Fibroblast of lung (primary cell): ENCODE measurements at regions not wholly inside any gene's neighbourhood (a gene's known extent, or its start where the extent isn't known, plus 50 kb on each side); places are given as distances from the start of the nearest gene placed in this dataset.
"Not testable (repeated sequence)": the region's sequence is repeated elsewhere in the genome, so short reads cannot be mapped to it uniquely, and the experiment has no call there.

ENCODE experiments used
- DNase-seq, 2 donors: peaks; one replicate each; pipeline versions ENCODE4 v3.0.0 to v3.0.0-alpha.2; 2010; ENCODE audit warnings: low read depth in 2 of 2
- H2AFZ ChIP-seq: 2 replicates; pipeline ENCODE4 v1.5.1; 2012; ENCODE audit warnings: low read length, control low read depth, inconsistent platforms
- H3K27ac ChIP-seq: 2 replicates; pipeline ENCODE4 v1.5.1; 2011; ENCODE audit warnings: low read length, control low read depth; ENCODE audit not compliant: insufficient read depth
- H3K27me3 ChIP-seq: 2 replicates; pipeline ENCODE4 v1.5.1; 2011; ENCODE audit warnings: mild to moderate bottlenecking, low read length; ENCODE audit not compliant: control insufficient read depth, insufficient read depth
- H3K36me3 ChIP-seq: 2 replicates; pipeline ENCODE4 v1.5.1; 2011; ENCODE audit warnings: low read length; ENCODE audit not compliant: control insufficient read depth, insufficient read depth
- H3K4me1 ChIP-seq: 2 replicates; pipeline ENCODE4 v1.5.1; 2011; ENCODE audit warnings: low read length; ENCODE audit not compliant: control insufficient read depth, insufficient read depth; ENCODE audit errors: extremely low read depth
- H3K4me2 ChIP-seq: 2 replicates; pipeline ENCODE4 v1.5.1; 2011; ENCODE audit warnings: low read length, control low read depth; ENCODE audit not compliant: insufficient read depth; ENCODE audit errors: extremely low read depth
- H3K4me3 ChIP-seq, 4 experiments: fragments of 200-600 bp in 1 of 4; sonication (generic) in 1 of 4; replicated peaks in 1 of 4; 2 replicates each; pipeline ENCODE4 v1.5.1; 2011 to 2016; ENCODE audit warnings: low read length in 4 of 4, low read depth in 3 of 4, mild to moderate bottlenecking in 3 of 4, control low read depth in 2 of 4, inconsistent platforms in 1 of 4, mixed read lengths in 1 of 4; ENCODE audit not compliant: insufficient read depth in 1 of 4; ENCODE audit errors: control extremely low read depth in 1 of 4
- H3K79me2 ChIP-seq: 2 replicates; pipeline ENCODE4 v1.5.1; 2012; ENCODE audit warnings: mild to moderate bottlenecking, low read length, inconsistent platforms; ENCODE audit not compliant: control insufficient read depth, insufficient read depth
- H3K9ac ChIP-seq: 2 replicates; pipeline ENCODE4 v1.5.1; 2011; ENCODE audit warnings: mild to moderate bottlenecking, low read length, control low read depth; ENCODE audit not compliant: insufficient read depth
- H3K9me3 ChIP-seq: 2 replicates; pipeline ENCODE4 v1.5.1; 2012; ENCODE audit warnings: low read depth, low read length; ENCODE audit not compliant: control insufficient read depth, insufficient read depth
- H4K20me1 ChIP-seq: 2 replicates; pipeline ENCODE4 v1.5.1; 2011; ENCODE audit warnings: low read length; ENCODE audit not compliant: control insufficient read depth, insufficient read depth; ENCODE audit errors: extremely low read depth
- EZH2 ChIP-seq: IDR thresholded peaks from 2 replicates; pipeline ENCODE4 v1.5.1; 2012; ENCODE audit warnings: low read length, control low read depth, mild to moderate bottlenecking; ENCODE audit errors: missing control alignments
- TF ChIP-seq, protein P1 (sequence below), 2 donors: IDR thresholded peaks in 1 of 2; conservative IDR thresholded peaks in 1 of 2; 1 replicate in 1 of 2; 2 replicates in 1 of 2; pipeline ENCODE4 v1.5.1; 2011 to 2012; ENCODE audit warnings: low read length in 2 of 2, control low read depth in 1 of 2, inconsistent platforms in 1 of 2, low read depth in 1 of 2, mild to moderate bottlenecking in 1 of 2

DNA sequence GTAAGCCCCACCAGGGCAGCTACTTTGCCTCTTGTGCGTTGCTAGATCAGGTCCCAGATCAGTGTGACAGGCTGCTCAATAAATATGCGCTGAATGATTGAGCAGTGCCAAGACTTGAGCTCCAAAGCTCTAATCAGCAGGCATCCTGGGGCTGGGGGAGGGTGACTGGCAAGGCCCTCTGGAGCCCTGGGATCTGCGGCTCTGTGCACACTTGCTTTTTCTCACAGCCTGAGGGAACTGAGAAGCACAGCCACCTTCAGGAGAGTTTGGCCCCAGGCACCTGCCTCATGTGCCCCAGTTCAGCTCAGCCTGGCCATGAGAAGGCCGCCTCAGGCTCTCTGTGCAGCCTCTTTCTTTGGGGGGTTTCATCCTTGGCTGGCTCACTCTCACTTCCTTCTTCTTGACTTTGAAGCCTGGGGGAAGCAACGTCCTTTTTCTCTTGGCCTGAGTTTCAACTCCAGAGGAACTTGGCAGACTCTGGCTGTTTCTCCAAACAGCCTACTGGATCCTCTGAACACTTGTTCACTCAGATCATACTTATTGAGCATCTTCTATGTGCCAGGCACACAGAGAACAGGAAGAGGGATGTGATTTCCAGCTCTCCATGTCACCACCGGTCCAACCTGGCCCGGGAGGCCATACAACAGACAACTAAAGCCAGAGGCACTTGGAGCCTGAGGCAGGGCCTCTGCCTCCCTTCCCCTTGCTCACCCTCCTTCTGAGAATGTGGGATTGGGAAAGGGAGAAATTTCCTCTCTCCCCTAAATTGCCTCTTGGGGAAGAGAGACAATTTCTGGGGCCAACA, 114.0 kb downstream of the VEGFA start:
- DNase-seq: no peak
- no peaks in the 10 kb centered on the region for H3K4me1 ChIP-seq
- H3K4me3 ChIP-seq: no peak overlapping the region
- H3K4me2 ChIP-seq: no peak overlapping the region
- H3K9me3 ChIP-seq: no peaks in the 10 kb centered on the region
- TF ChIP-seq, protein P1, sequence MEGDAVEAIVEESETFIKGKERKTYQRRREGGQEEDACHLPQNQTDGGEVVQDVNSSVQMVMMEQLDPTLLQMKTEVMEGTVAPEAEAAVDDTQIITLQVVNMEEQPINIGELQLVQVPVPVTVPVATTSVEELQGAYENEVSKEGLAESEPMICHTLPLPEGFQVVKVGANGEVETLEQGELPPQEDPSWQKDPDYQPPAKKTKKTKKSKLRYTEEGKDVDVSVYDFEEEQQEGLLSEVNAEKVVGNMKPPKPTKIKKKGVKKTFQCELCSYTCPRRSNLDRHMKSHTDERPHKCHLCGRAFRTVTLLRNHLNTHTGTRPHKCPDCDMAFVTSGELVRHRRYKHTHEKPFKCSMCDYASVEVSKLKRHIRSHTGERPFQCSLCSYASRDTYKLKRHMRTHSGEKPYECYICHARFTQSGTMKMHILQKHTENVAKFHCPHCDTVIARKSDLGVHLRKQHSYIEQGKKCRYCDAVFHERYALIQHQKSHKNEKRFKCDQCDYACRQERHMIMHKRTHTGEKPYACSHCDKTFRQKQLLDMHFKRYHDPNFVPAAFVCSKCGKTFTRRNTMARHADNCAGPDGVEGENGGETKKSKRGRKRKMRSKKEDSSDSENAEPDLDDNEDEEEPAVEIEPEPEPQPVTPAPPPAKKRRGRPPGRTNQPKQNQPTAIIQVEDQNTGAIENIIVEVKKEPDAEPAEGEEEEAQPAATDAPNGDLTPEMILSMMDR (conservative IDR thresholded peaks at IDR 0.05 in 1 of 2, IDR thresholded peaks at IDR 0.05 in 1 of 2; ENCODE audit: low read depth in 1 of 2, low read length in 2 of 2): no peak
- TF ChIP-seq EZH2: no peak
- H3K27me3 ChIP-seq: peaks cover 5% of the 10 kb centered on the region
- no peak overlapping the region for H3K27ac ChIP-seq
- H4K20me1 ChIP-seq: no peaks in the 10 kb centered on the region
- no peak overlapping the region for H3K9ac ChIP-seq
- no peak overlapping the region for H2AFZ ChIP-seq
- no peaks in the 10 kb centered on the region for H3K79me2 ChIP-seq
- no peaks in the 10 kb centered on the region for H3K36me3 ChIP-seq

- H3K9me3 ChIP-seq, H3K9ac ChIP-seq, H3K4me1 ChIP-seq, H3K27me3 ChIP-seq, H3K79me2 ChIP-seq, DNase-seq, H4K20me1 ChIP-seq, H3K4me2 ChIP-seq, H3K4me3 ChIP-seq, H3K36me3 ChIP-seq, H3K27ac ChIP-seq, H2AFZ ChIP-seq: not testable (repeated sequence)
Measured at GRCh38 chr6:43882690-43883448, 112.9 kb downstream of the VEGFA start.

- no peak overlapping the region for H2AFZ ChIP-seq
- H3K27ac ChIP-seq: no peak overlapping the region
- no peaks in the 10 kb centered on the region for H3K4me1 ChIP-seq
- no peaks in the 10 kb centered on the region for H3K9me3 ChIP-seq
- no peak for DNase-seq
- H3K4me2 ChIP-seq: no peak overlapping the region
- H3K36me3 ChIP-seq: no peaks in the 10 kb centered on the region
- H4K20me1 ChIP-seq: no peaks in the 10 kb centered on the region
- no peak overlapping the region for H3K9ac ChIP-seq
- TF ChIP-seq, protein P1 (conservative IDR thresholded peaks at IDR 0.05 in 1 of 2, IDR thresholded peaks at IDR 0.05 in 1 of 2; ENCODE audit: low read depth in 1 of 2, low read length in 2 of 2): no peak
- TF ChIP-seq EZH2: no peak
- peaks cover 5% of the 10 kb centered on the region for H3K27me3 ChIP-seq
- no peak overlapping the region for H3K4me3 ChIP-seq
- H3K79me2 ChIP-seq: no peaks in the 10 kb centered on the region
Measured at GRCh38 chr6:43880236-43881137, 110.5 kb downstream of the VEGFA start.
